ENCODE measurements at regions not wholly inside any gene's neighbourhood (a gene's known extent, or its start where the extent isn't known, plus 50 kb on each side); places are given as distances from the start of the nearest gene placed in this dataset.

DNA sequence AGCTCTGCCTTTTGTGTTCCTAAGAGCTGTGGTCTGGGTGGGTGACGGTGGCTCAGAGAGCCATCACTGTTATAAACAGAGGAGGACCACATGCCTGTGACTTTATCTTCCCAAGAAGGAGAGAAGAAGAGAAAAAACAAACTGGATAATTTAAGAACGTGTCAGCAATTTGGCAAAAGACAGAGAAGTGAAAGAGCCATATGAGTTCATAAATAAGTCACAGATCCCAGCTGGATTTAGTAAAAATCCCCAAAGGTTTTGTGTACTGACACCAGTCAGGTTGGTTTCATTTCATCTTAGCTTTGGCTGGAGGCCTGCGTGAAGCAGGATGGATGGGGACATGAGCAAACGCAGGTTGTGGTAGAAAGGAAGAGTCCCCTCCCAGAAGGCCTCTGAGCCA is 120.7 kb downstream of the CXCL12 start:
- TF ChIP-seq, protein P1, sequence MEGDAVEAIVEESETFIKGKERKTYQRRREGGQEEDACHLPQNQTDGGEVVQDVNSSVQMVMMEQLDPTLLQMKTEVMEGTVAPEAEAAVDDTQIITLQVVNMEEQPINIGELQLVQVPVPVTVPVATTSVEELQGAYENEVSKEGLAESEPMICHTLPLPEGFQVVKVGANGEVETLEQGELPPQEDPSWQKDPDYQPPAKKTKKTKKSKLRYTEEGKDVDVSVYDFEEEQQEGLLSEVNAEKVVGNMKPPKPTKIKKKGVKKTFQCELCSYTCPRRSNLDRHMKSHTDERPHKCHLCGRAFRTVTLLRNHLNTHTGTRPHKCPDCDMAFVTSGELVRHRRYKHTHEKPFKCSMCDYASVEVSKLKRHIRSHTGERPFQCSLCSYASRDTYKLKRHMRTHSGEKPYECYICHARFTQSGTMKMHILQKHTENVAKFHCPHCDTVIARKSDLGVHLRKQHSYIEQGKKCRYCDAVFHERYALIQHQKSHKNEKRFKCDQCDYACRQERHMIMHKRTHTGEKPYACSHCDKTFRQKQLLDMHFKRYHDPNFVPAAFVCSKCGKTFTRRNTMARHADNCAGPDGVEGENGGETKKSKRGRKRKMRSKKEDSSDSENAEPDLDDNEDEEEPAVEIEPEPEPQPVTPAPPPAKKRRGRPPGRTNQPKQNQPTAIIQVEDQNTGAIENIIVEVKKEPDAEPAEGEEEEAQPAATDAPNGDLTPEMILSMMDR (IDR thresholded peaks at IDR 0.05) = no peak
- TF ChIP-seq POLR2A (IDR thresholded peaks at IDR 0.05) = no peak
